ENCODE measurements at regions not wholly inside any gene's neighbourhood (a gene's known extent, or its start where the extent isn't known, plus 50 kb on each side); places are given as distances from the start of the nearest gene placed in this dataset.
A peak's percentile ranks its signal among the peaks of the same experiment; 100 is the strongest.

GRCh38 chr11:43573873-43574272, 106.7 kb upstream of the HSD17B12 start:
- intact Hi-C loops (cut with micrococcal nuclease; ENCODE audit: unreplicated experiment): no loop called here

DNA sequence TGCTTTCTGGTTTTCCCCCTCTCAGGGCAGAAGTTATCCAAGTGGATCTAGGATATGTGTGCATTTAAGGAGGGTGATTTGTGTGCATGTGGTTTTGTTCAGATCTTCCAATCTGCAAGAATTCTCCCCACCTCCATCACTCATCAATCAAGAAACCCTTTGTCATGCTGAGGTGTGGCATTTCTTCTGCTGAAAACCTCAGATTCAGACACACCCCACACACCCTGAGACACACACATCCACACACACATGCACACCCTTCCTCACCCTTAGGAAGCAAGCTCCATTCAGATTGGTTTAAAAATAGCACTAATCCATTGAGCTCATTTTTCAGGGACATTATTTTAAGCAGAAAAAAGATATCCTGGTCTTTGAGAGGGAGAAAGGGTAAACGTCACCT, 106.1 kb upstream of the HSD17B12 start:
- H3K9me3 ChIP-seq (ENCODE audit: low read length): no peaks in the 10 kb centered on the region
- CTCF ChIA-PET (ENCODE audit: unreplicated experiment): no interaction called here
- H3K4me1 ChIP-seq (ENCODE audit: insufficient read depth, low read length, poor library complexity, severe bottlenecking): no peaks in the 10 kb centered on the region
- intact Hi-C loops (cut with micrococcal nuclease; ENCODE audit: unreplicated experiment): no loop called here
- no peaks in the 10 kb centered on the region for H3K79me2 ChIP-seq (ENCODE audit: insufficient read depth, low read depth, low read length)
- H3K4me3 ChIP-seq (ENCODE audit: low read depth, low read length, poor library complexity, severe bottlenecking): no peak overlapping the region
- no peak overlapping the region for H3K27ac ChIP-seq (ENCODE audit: low read depth, low read length, poor library complexity, severe bottlenecking)
- no peak for DNase-seq (ENCODE audit: low spot score)
- H3K4me2 ChIP-seq (ENCODE audit: low read length): no peak overlapping the region
- no TSS peak for BruUV-seq (replicated peaks)
- H3K36me3 ChIP-seq (ENCODE audit: insufficient read depth, low read length): no peaks in the 10 kb centered on the region
- TF ChIP-seq CTCF (conservative IDR thresholded peaks at IDR 0.05; ENCODE audit: low read length) (no peak), EZH2phosphoT487 (IDR thresholded peaks at IDR 0.05; ENCODE audit: borderline replicate concordance, low read depth, low read length) (no peak)
- H3K9me2 ChIP-seq (ENCODE audit: insufficient read depth, low read length): no peaks in the 10 kb centered on the region
- no peaks in the 10 kb centered on the region for H4K20me1 ChIP-seq (ENCODE audit: insufficient read depth, low read length)
- POLR2A ChIA-PET: interaction anchor here (0.6 kb wide), 1 partner anchor 143 kb away, joined by 3 read pairs; no protein-coding TSS in a partner anchor
- H2AFZ ChIP-seq (ENCODE audit: low read length): no peak overlapping the region

More at GRCh38 chr11:43573873-43574272, 106.7 kb upstream of the HSD17B12 start:
- TF ChIP-seq CTCF (conservative IDR thresholded peaks at IDR 0.05; ENCODE audit: low read length): no peak
- TF ChIP-seq EZH2phosphoT487 (IDR thresholded peaks at IDR 0.05; ENCODE audit: borderline replicate concordance, low read depth, low read length): no peak
- H3K9me2 ChIP-seq (ENCODE audit: insufficient read depth, low read length): no peaks in the 10 kb centered on the region
- ChIA-PET CTCF (ENCODE audit: unreplicated experiment) (no interaction called here), POLR2A (interaction anchor here (0.6 to 0.9 kb wide), 2 partner anchors 135 to 143 kb away, joined by 3 to 6 read pairs; no protein-coding TSS in a partner anchor)
- no peaks in the 10 kb centered on the region for H4K20me1 ChIP-seq (ENCODE audit: insufficient read depth, low read length)
- no peaks in the 10 kb centered on the region for H3K79me2 ChIP-seq (ENCODE audit: insufficient read depth, low read depth, low read length)
- H3K27ac ChIP-seq (ENCODE audit: low read depth, low read length, poor library complexity, severe bottlenecking): no peak overlapping the region
- no peak overlapping the region for H2AFZ ChIP-seq (ENCODE audit: low read length)
- H3K9me3 ChIP-seq (ENCODE audit: low read length): no peaks in the 10 kb centered on the region
- H3K36me3 ChIP-seq (ENCODE audit: insufficient read depth, low read length): no peaks in the 10 kb centered on the region
- no TSS peak for BruUV-seq (replicated peaks)
- no peaks in the 10 kb centered on the region for H3K4me1 ChIP-seq (ENCODE audit: insufficient read depth, low read length, poor library complexity, severe bottlenecking)
- no peak overlapping the region for H3K4me2 ChIP-seq (ENCODE audit: low read length)
- DNase-seq (ENCODE audit: low spot score): no peak
- no peak overlapping the region for H3K4me3 ChIP-seq (ENCODE audit: low read depth, low read length, poor library complexity, severe bottlenecking)

DNA sequence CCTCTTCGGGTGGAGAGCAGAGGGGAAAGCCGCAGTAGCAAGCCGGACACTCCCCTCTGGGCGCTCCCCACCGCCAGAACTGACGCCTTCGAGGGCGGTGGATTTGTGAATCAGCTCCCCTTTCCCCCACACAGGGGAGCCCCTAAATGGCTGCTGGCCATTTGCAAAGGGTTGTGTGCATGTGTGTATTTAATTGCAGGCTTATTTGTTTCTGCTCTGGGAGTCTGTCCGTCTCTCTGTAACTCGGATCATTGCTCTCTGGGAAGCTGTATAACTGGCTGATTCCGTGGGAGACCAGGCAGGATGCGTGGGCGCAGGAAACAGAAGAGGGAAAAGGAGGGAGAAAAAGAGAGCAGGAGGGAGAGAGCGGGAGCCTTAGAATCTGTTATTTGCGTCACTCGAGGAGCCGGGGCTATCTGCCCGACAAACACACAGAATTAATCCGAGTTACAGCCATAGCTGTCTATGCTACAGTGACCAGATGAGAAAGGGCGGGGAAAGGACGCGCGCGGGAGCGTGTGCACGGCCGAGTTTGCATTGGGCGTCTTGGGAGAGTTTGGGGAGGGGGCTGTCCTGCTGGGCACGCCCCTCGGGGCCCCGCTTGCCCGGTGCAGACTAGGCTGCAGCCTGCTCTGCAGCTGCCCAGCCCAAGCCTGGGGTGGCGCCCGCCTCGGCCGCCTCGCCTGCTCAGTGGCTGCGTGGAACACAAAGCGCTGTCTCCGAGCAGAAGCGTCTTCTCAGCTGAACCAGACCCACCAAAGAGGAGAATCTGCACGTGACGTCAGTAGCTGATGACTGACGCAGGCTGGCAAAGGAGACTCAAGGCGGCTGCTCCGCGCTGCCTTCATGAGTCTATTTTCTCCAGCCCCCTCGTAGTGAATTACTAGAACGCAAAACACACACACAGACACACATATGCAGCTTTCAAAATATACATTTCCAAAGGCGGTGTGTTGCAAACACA, 105.3 kb upstream of the HSD17B12 start:
- BruUV-seq (replicated peaks): no TSS peak
- Histone ChIP-seq H3K4me2 (ENCODE audit: low read length) (peak overlapping the region; percentile 51), H3K4me3 (ENCODE audit: low read depth, low read length, poor library complexity, severe bottlenecking) (no peak overlapping the region), H3K9me3 (ENCODE audit: low read length) (no peaks in the 10 kb centered on the region), H4K20me1 (ENCODE audit: insufficient read depth, low read length) (no peaks in the 10 kb centered on the region), H3K27ac (ENCODE audit: low read depth, low read length, poor library complexity, severe bottlenecking) (no peak overlapping the region), H2AFZ (ENCODE audit: low read length) (no peak overlapping the region), H3K79me2 (ENCODE audit: insufficient read depth, low read depth, low read length) (no peaks in the 10 kb centered on the region), H3K4me1 (ENCODE audit: insufficient read depth, low read length, poor library complexity, severe bottlenecking) (no peaks in the 10 kb centered on the region), H3K36me3 (ENCODE audit: insufficient read depth, low read length) (no peaks in the 10 kb centered on the region), H3K9me2 (ENCODE audit: insufficient read depth, low read length) (no peaks in the 10 kb centered on the region)
- intact Hi-C loops (cut with micrococcal nuclease; ENCODE audit: unreplicated experiment): no loop called here
- no peak for DNase-seq (ENCODE audit: low spot score)
- POLR2A ChIA-PET: interaction anchor here (0.5 kb wide), 1 partner anchor 412 kb away, joined by 3 read pairs; no protein-coding TSS in a partner anchor
- CTCF ChIA-PET (ENCODE audit: unreplicated experiment): no interaction called here
- TF ChIP-seq CTCF (conservative IDR thresholded peaks at IDR 0.05; ENCODE audit: low read length) (no peak), EZH2phosphoT487 (IDR thresholded peaks at IDR 0.05; ENCODE audit: borderline replicate concordance, low read depth, low read length) (peak; percentile 80; the same call in 1 of the 2 replicates)

All from OCI-LY7 (cell line).